Upper lobe of left lung (tissue), 4 donors: ENCODE measurements at regions not wholly inside any gene's neighbourhood (a gene's known extent, or its start where the extent isn't known, plus 50 kb on each side); places are given as distances from the start of the nearest gene placed in this dataset.

ENCODE experiments used
- CTCF ChIP-seq, 6 experiments: fragments of 450-650 bp in 4 of 6; fragments of 200-600 bp in 2 of 6; sonication (generic) in 2 of 6; IDR thresholded peaks; one replicate each; pipeline ENCODE4 v1.5.1; 2016 to 2019; ENCODE audit warnings: antibody characterized with exemption in 6 of 6
- POLR2A ChIP-seq, 4 donors: fragments of 450-650 bp; IDR thresholded peaks; one replicate each; pipeline ENCODE4 v1.5.1; 2016 to 2017; ENCODE audit warnings: antibody characterized with exemption in 4 of 4, mild to moderate bottlenecking in 2 of 4

DNA sequence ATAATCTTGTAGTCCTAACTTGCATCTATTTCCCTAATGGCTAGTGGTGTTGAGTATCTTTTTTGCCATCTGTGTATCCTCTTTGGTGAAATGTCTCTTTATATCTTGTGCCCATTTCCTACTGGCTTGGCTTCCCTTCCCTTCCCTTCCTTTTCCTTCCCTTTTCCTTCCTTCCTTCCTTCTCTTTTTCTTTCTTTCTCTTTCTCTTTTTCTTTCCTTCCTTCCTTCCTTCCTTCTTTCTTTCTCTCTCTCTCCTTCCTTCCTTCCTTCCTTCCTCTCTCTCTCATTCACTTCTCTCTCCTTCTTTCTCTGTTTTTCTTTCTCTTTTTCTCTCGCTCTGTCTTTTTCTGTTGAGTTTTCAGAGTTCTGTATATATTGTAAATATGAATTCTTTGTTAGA, 61.5 kb upstream of the SLC4A4 start:
- no peak for TF ChIP-seq CTCF (IDR thresholded peaks at IDR 0.05)
- no peak for TF ChIP-seq POLR2A (IDR thresholded peaks at IDR 0.05)
